ENCODE measurements at regions not wholly inside any gene's neighbourhood (a gene's known extent, or its start where the extent isn't known, plus 50 kb on each side); places are given as distances from the start of the nearest gene placed in this dataset.

DNA sequence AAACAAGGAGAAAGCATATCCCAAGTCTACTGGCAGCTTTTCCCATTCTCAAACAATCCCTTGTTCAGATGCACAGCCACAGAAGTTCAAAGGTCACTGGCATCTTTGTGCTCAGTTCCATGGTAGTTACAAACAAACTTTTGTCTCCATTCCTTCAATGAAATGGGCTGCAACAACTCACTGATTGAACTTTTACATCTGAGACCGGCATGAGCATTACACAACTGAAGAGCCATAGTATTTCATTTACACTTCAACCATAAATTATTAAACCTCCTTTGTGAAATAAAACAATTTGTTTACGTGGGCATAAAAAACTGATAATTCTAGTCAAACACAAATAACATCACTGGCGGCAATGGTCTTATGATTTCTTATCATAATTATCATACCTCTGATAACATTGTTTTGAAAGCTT lies 67.8 kb upstream of the ARHGAP32 start:
- Mint-ChIP-seq H3K4me1 (ENCODE audit: low read depth) (peaks cover 11% of the 10 kb centered on the region; the same call in 1 of the 2 replicates), H3K27ac (no peak overlapping the region), H3K27me3 (ENCODE audit: insufficient read depth) (no peaks in the 10 kb centered on the region; the same call in 1 of the 2 replicates), H3K4me3 (no peak overlapping the region), H3K36me3 (ENCODE audit: low read depth) (no peaks in the 10 kb centered on the region), H3K9me3 (no peaks in the 10 kb centered on the region)
- DNase-seq, result no peak
- TF ChIP-seq, protein P1, sequence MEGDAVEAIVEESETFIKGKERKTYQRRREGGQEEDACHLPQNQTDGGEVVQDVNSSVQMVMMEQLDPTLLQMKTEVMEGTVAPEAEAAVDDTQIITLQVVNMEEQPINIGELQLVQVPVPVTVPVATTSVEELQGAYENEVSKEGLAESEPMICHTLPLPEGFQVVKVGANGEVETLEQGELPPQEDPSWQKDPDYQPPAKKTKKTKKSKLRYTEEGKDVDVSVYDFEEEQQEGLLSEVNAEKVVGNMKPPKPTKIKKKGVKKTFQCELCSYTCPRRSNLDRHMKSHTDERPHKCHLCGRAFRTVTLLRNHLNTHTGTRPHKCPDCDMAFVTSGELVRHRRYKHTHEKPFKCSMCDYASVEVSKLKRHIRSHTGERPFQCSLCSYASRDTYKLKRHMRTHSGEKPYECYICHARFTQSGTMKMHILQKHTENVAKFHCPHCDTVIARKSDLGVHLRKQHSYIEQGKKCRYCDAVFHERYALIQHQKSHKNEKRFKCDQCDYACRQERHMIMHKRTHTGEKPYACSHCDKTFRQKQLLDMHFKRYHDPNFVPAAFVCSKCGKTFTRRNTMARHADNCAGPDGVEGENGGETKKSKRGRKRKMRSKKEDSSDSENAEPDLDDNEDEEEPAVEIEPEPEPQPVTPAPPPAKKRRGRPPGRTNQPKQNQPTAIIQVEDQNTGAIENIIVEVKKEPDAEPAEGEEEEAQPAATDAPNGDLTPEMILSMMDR (IDR thresholded peaks at IDR 0.05), result no peak

DNA sequence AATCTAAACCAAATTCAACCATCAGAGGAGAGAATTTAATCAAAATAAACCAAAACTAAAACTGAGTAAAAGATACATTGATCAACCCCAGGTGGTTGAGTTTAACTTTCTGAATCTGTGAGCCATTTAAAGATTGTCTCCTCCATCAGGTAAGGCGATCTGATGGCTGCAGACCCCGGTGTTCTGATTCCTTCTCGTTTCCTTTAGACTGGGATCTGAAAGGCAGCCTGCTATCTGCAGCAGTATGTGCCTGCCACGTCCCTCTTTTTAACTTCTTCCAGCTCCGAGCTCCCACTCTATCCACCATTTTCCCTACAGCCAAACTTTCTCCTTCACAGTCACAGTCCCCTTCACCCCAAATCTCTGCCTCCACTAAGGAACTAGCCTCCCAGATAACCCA lies 66.1 kb upstream of the ARHGAP32 start:
- H3K27me3 Mint-ChIP-seq (ENCODE audit: insufficient read depth), result no peaks in the 10 kb centered on the region; the same call in 1 of the 2 replicates
- TF ChIP-seq, protein P1 (IDR thresholded peaks at IDR 0.05), result no peak
- no peaks in the 10 kb centered on the region for H3K9me3 Mint-ChIP-seq
- H3K36me3 Mint-ChIP-seq (ENCODE audit: low read depth), result no peaks in the 10 kb centered on the region
- H3K4me1 Mint-ChIP-seq (ENCODE audit: low read depth), result peaks cover 17% of the 10 kb centered on the region
- H3K27ac Mint-ChIP-seq, result no peak overlapping the region
- DNase-seq, result no peak
- no peak overlapping the region for H3K4me3 Mint-ChIP-seq

DNA sequence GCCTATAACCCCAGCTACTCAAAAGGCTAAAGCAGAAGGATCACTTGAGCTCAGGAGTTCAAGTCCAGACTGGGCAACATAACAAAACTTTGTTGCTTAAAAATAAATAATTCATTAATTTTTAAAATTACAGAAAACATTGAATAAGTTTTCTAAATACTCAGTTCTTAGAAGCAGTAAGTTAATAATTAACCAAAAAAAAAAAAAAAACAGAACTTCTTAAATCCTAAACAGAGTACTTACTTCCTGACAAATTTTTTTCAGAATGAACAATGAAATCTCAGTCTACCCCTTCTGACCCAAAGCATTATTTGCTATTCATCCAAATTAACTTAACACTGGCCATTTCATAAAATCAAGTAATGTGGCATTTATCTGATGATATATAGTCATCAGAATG lies 65.4 kb upstream of the ARHGAP32 start:
- TF ChIP-seq, protein P1 (IDR thresholded peaks at IDR 0.05), result no peak
- Mint-ChIP-seq H3K4me3 (no peak overlapping the region), H3K9me3 (no peaks in the 10 kb centered on the region), H3K27ac (no peak overlapping the region), H3K4me1 (ENCODE audit: low read depth) (peaks cover 17% of the 10 kb centered on the region), H3K36me3 (ENCODE audit: low read depth) (no peaks in the 10 kb centered on the region), H3K27me3 (ENCODE audit: insufficient read depth) (no peaks in the 10 kb centered on the region; the same call in 1 of the 2 replicates)
- no peak for DNase-seq

DNA sequence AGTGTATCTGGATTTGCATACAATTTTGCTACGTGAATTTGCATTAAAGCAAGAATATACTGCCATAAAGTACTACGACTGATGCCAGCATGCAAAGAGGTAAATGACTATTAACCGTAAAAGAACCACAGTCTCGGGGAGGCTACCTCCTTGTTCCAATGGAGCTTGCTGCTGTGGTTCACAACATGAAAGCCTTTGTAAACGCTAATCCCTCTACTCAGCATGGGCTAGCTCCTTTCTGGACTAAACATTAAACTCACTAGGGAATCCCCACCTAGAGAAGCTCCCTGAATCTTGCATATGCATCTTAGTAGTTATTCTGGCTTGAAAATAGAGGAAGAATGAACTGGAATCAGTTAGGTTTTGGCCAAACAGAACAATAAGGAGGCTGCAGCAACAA lies 60.5 kb upstream of the ARHGAP32 start:
- Mint-ChIP-seq H3K4me1 (ENCODE audit: low read depth) (peaks cover 45% of the 10 kb centered on the region), H3K27me3 (ENCODE audit: insufficient read depth) (no peaks in the 10 kb centered on the region; the same call in 1 of the 2 replicates), H3K9me3 (no peaks in the 10 kb centered on the region), H3K36me3 (ENCODE audit: low read depth) (no peaks in the 10 kb centered on the region; the same call in 1 of the 2 replicates), H3K27ac (no peak overlapping the region), H3K4me3 (no peak overlapping the region)
- DNase-seq, result no peak
- TF ChIP-seq, protein P1 (IDR thresholded peaks at IDR 0.05), result no peak

DNA sequence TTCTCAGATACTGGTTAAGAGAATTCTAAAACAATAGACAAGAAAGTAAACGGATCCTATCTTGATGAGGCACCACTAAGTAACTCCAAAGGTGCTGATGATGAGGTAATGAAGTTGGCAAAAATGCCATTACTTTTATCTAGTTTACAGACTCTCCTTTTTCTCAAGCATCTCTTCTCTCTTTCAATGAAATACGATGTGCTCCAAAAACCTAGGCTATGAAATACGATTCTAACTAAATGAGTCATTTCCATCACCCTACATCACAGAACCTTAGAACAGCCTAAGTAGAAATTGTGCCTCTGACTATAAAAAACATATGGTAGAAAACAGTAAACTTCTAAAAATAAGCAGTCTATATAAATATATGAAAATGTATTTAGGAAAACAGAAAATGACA lies 58.9 kb upstream of the ARHGAP32 start:
- Mint-ChIP-seq H3K36me3 (ENCODE audit: low read depth) (no peaks in the 10 kb centered on the region; the same call in 1 of the 2 replicates), H3K4me3 (peak overlapping the region; percentile 81), H3K4me1 (ENCODE audit: low read depth) (peaks cover 60% of the 10 kb centered on the region), H3K27me3 (ENCODE audit: insufficient read depth) (no peaks in the 10 kb centered on the region), H3K9me3 (no peaks in the 10 kb centered on the region), H3K27ac (peak overlapping the region; percentile 88)
- DNase-seq, result peak; percentile 34
- TF ChIP-seq, protein P1 (IDR thresholded peaks at IDR 0.05), result no peak

DNA sequence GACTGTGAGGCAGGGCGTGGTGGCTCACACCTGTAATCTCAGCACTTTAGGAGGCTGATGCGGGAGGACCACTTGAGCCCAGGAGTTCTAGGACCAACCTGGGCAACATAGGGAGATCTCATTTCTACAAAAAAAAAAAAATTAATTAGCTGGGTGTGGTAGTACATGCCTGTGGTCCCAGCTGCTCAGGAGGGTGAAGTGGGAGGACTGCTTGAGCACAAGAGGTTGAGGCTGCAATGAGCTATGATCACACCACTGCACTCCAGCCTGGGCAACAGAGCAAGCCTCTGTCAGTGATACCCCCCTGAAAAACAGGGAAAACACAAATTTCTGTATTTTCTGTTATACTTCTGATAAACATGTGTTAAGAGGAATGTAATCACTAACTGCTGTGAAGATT lies 57.8 kb upstream of the ARHGAP32 start:
- TF ChIP-seq, protein P1 (IDR thresholded peaks at IDR 0.05), result no peak
- H3K4me1 Mint-ChIP-seq (ENCODE audit: low read depth), result peaks cover 63% of the 10 kb centered on the region
- H3K4me3 Mint-ChIP-seq, result peak overlapping the region; percentile 81
- no peaks in the 10 kb centered on the region for H3K9me3 Mint-ChIP-seq
- H3K36me3 Mint-ChIP-seq (ENCODE audit: low read depth), result no peaks in the 10 kb centered on the region; the same call in 1 of the 2 replicates
- no peaks in the 10 kb centered on the region for H3K27me3 Mint-ChIP-seq (ENCODE audit: insufficient read depth)
- H3K27ac Mint-ChIP-seq, result peak overlapping the region; percentile 88
- DNase-seq, result no peak
